ENCODE measurements at regions not wholly inside any gene's neighbourhood (a gene's known extent, or its start where the extent isn't known, plus 50 kb on each side); places are given as distances from the start of the nearest gene placed in this dataset.

DNA sequence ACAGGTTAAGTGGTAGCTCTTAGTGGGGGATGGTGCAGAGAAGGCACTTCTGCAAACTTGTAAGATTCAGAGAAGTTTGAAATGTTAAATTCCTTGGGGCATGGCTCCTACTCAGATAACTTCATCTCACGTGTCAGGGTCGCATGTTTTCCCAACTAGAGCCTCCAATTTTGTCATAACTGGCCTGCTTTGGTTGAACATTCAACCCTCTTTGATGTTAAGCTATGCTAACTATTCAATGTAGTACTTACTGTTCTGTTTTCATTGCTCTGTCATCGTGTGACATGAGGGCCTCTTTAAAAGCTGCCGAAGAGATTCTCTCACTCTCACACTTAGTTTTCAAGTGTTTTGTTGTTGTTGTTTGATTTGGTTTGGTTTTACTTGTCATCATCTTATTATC, 280.8 kb downstream of the CDH11 start:
- no peak for TF ChIP-seq RAD21 (IDR thresholded peaks at IDR 0.05; ENCODE audit: low read depth)
- no peak for TF ChIP-seq TAF1 (IDR thresholded peaks at IDR 0.05; ENCODE audit: low read depth)
- TF ChIP-seq FOXM1 (IDR thresholded peaks at IDR 0.05; ENCODE audit: borderline replicate concordance, low read depth): no peak
- TF ChIP-seq CREB1 (IDR thresholded peaks at IDR 0.05; ENCODE audit: low read depth): no peak
- TF ChIP-seq, protein P1, sequence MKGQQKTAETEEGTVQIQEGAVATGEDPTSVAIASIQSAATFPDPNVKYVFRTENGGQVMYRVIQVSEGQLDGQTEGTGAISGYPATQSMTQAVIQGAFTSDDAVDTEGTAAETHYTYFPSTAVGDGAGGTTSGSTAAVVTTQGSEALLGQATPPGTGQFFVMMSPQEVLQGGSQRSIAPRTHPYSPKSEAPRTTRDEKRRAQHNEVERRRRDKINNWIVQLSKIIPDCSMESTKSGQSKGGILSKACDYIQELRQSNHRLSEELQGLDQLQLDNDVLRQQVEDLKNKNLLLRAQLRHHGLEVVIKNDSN (IDR thresholded peaks at IDR 0.05): no peak
- TF ChIP-seq EP300 (IDR thresholded peaks at IDR 0.05; ENCODE audit: borderline replicate concordance): no peak
- TF ChIP-seq YY1 (IDR thresholded peaks at IDR 0.05; ENCODE audit: low read depth): no peak
- TF ChIP-seq TEAD4 (IDR thresholded peaks at IDR 0.05): no peak
- TF ChIP-seq EGR1 (IDR thresholded peaks at IDR 0.05): no peak

DNA sequence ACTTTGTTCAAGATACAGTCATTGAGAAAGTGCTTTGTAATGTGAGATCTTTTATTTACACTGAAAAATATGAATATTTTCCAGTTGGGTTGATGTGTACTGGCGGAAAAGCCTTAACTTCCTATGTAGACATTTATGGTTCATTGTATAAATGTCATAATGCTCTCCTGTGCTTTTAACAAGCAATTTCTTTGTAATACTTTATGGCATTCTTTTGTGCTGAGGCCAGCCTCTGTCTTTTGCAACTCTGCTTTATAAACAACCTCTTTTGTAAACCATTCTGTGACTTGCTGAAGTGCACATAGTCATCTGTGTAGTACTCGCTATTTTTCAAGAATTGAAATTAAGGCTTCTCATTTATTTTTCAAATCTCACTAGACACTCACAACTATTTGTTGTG, 291.2 kb downstream of the CDH11 start:
- TF ChIP-seq RAD21 (IDR thresholded peaks at IDR 0.05; ENCODE audit: low read depth) (no peak), YY1 (IDR thresholded peaks at IDR 0.05; ENCODE audit: low read depth) (no peak), NFIC (IDR thresholded peaks at IDR 0.05) (no peak), EGR1 (IDR thresholded peaks at IDR 0.05) (no peak), EP300 (IDR thresholded peaks at IDR 0.05; ENCODE audit: borderline replicate concordance) (no peak), ZBTB7A (IDR thresholded peaks at IDR 0.05; ENCODE audit: low read depth) (no peak), FOXM1 (IDR thresholded peaks at IDR 0.05; ENCODE audit: borderline replicate concordance, low read depth) (no peak), CREB1 (IDR thresholded peaks at IDR 0.05; ENCODE audit: low read depth) (no peak), TAF1 (IDR thresholded peaks at IDR 0.05; ENCODE audit: low read depth) (no peak), TCF12 (IDR thresholded peaks at IDR 0.05; ENCODE audit: low read depth) (no peak), TEAD4 (IDR thresholded peaks at IDR 0.05) (no peak), MAX (IDR thresholded peaks at IDR 0.05) (no peak), CEBPB (IDR thresholded peaks at IDR 0.05) (no peak)
- TF ChIP-seq, protein P1 (IDR thresholded peaks at IDR 0.05): no peak
- TF ChIP-seq, protein P2, sequence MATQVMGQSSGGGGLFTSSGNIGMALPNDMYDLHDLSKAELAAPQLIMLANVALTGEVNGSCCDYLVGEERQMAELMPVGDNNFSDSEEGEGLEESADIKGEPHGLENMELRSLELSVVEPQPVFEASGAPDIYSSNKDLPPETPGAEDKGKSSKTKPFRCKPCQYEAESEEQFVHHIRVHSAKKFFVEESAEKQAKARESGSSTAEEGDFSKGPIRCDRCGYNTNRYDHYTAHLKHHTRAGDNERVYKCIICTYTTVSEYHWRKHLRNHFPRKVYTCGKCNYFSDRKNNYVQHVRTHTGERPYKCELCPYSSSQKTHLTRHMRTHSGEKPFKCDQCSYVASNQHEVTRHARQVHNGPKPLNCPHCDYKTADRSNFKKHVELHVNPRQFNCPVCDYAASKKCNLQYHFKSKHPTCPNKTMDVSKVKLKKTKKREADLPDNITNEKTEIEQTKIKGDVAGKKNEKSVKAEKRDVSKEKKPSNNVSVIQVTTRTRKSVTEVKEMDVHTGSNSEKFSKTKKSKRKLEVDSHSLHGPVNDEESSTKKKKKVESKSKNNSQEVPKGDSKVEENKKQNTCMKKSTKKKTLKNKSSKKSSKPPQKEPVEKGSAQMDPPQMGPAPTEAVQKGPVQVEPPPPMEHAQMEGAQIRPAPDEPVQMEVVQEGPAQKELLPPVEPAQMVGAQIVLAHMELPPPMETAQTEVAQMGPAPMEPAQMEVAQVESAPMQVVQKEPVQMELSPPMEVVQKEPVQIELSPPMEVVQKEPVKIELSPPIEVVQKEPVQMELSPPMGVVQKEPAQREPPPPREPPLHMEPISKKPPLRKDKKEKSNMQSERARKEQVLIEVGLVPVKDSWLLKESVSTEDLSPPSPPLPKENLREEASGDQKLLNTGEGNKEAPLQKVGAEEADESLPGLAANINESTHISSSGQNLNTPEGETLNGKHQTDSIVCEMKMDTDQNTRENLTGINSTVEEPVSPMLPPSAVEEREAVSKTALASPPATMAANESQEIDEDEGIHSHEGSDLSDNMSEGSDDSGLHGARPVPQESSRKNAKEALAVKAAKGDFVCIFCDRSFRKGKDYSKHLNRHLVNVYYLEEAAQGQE (IDR thresholded peaks at IDR 0.05; ENCODE audit: low read depth): no peak

GRCh38 chr16:64829678-64830077, 292.2 kb downstream of the CDH11 start:
- no peak for TF ChIP-seq MAX (IDR thresholded peaks at IDR 0.05)
- TF ChIP-seq, protein P2 (IDR thresholded peaks at IDR 0.05; ENCODE audit: low read depth): no peak
- TF ChIP-seq, protein P1 (IDR thresholded peaks at IDR 0.05): no peak

GRCh38 chr16:64826374-64826773, 295.5 kb downstream of the CDH11 start:
- TF ChIP-seq FOXM1 (IDR thresholded peaks at IDR 0.05; ENCODE audit: borderline replicate concordance, low read depth) (no peak), TAF1 (IDR thresholded peaks at IDR 0.05; ENCODE audit: low read depth) (no peak), ZBTB7A (IDR thresholded peaks at IDR 0.05; ENCODE audit: low read depth) (no peak), EGR1 (IDR thresholded peaks at IDR 0.05) (no peak), MAX (IDR thresholded peaks at IDR 0.05) (no peak), CREB1 (IDR thresholded peaks at IDR 0.05; ENCODE audit: low read depth) (no peak), RAD21 (IDR thresholded peaks at IDR 0.05; ENCODE audit: low read depth) (no peak), NFIC (IDR thresholded peaks at IDR 0.05) (no peak), CEBPB (IDR thresholded peaks at IDR 0.05) (no peak), TCF12 (IDR thresholded peaks at IDR 0.05; ENCODE audit: low read depth) (no peak), YY1 (IDR thresholded peaks at IDR 0.05; ENCODE audit: low read depth) (no peak)
- TF ChIP-seq, protein P2 (IDR thresholded peaks at IDR 0.05; ENCODE audit: low read depth): no peak
